Endothelial cell (in vitro differentiated cells): ENCODE measurements at regions not wholly inside any gene's neighbourhood (a gene's known extent, or its start where the extent isn't known, plus 50 kb on each side); places are given as distances from the start of the nearest gene placed in this dataset.

Experiments used
- DNase-seq: peaks from one replicate; pipeline ENCODE4 v3.0.0; 2021; ENCODE audit warnings: low spot score
- H3K27ac Mint-ChIP-seq: one replicate; pipeline ENCODE4 v1.8.0; 2021; ENCODE audit warnings: mixed read lengths, inconsistent platforms; ENCODE audit not compliant: unreplicated experiment
- H3K27me3 Mint-ChIP-seq: one replicate; pipeline ENCODE4 v1.8.0; 2021; ENCODE audit warnings: mild to moderate bottlenecking, moderate library complexity, mixed read lengths, inconsistent platforms; ENCODE audit not compliant: unreplicated experiment
- H3K36me3 Mint-ChIP-seq: one replicate; pipeline ENCODE4 v1.8.0; 2021; ENCODE audit warnings: mild to moderate bottlenecking, low read depth, mixed read lengths, inconsistent platforms; ENCODE audit not compliant: unreplicated experiment
- H3K4me1 Mint-ChIP-seq: one replicate; pipeline ENCODE4 v1.8.0; 2021; ENCODE audit warnings: mild to moderate bottlenecking, mixed read lengths, inconsistent platforms; ENCODE audit not compliant: unreplicated experiment
- H3K4me3 Mint-ChIP-seq: one replicate; pipeline ENCODE4 v1.8.0; 2021; ENCODE audit warnings: mild to moderate bottlenecking, mixed read lengths, inconsistent platforms; ENCODE audit not compliant: unreplicated experiment
- H3K9me3 Mint-ChIP-seq: one replicate; pipeline ENCODE4 v1.8.0; 2021; ENCODE audit warnings: mixed read lengths, inconsistent platforms; ENCODE audit not compliant: unreplicated experiment
- CTCF ChIP-seq: fragments of 200-600 bp; sonication (generic); IDR thresholded peaks from one replicate; pipeline ENCODE4 v1.5.0; 2021; ENCODE audit warnings: antibody characterized with exemption; ENCODE audit not compliant: unreplicated experiment

DNA sequence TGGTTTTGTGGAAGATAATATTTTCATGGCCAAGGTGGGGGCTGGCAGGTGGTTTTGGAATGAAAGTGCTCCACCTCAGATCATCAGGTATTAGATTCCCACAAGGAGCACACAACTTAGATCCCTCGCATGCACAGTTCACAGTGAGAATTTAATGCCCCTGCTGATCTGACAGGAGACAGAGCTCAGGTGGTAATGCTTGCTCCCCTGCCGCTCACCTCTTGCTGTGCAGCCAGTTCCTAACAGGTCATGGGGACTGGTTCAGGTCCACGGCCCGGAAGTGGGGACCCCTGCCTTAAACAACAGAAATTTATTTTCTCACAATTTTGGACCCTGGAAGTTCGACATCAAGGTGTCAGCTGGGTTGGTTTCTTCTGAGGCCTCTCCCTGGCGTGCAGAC, 668.7 kb upstream of the ZNF608 start:
- H3K27me3 Mint-ChIP-seq: no peaks in the 10 kb centered on the region
- no peaks in the 10 kb centered on the region for H3K36me3 Mint-ChIP-seq
- TF ChIP-seq CTCF: no peak
- no peak overlapping the region for H3K4me3 Mint-ChIP-seq
- no peak for DNase-seq
- no peaks in the 10 kb centered on the region for H3K9me3 Mint-ChIP-seq
- no peak overlapping the region for H3K27ac Mint-ChIP-seq
- peaks cover 18% of the 10 kb centered on the region for H3K4me1 Mint-ChIP-seq

GRCh38 chr5:125416055-125416454, 669.6 kb upstream of the ZNF608 start:
- H3K9me3 Mint-ChIP-seq: no peaks in the 10 kb centered on the region
- no peak overlapping the region for H3K4me3 Mint-ChIP-seq
- peaks cover 13% of the 10 kb centered on the region for H3K4me1 Mint-ChIP-seq
- H3K27ac Mint-ChIP-seq: no peak overlapping the region
- no peak for DNase-seq
- H3K27me3 Mint-ChIP-seq: no peaks in the 10 kb centered on the region
- TF ChIP-seq CTCF: no peak
- no peaks in the 10 kb centered on the region for H3K36me3 Mint-ChIP-seq

DNA sequence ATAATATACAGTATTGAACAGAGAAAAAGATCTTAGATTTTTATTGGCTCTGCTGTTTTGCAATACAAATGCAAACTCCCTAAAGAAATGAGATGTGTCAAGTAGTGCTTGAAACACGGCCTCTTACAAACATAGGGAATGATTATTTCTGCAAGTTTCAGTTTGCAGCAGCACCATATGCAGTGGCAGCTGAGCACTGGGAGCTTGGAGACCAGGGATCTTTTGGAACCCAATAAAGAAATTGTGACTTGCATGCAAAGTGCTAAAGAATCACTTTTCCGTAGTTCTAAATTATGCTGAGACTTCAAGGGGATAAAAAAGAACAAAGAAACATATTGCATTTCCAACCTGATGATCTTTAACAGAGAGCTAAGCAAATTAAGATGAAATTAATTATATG, 674.6 kb upstream of the ZNF608 start:
- Mint-ChIP-seq H3K36me3 (no peaks in the 10 kb centered on the region), H3K4me1 (peaks cover 2% of the 10 kb centered on the region)

GRCh38 chr5:125422342-125422741, 675.9 kb upstream of the ZNF608 start:
- Mint-ChIP-seq H3K4me1 (peaks cover 2% of the 10 kb centered on the region), H3K9me3 (no peaks in the 10 kb centered on the region), H3K27ac (no peak overlapping the region), H3K36me3 (no peaks in the 10 kb centered on the region), H3K4me3 (no peak overlapping the region), H3K27me3 (no peaks in the 10 kb centered on the region)
- TF ChIP-seq CTCF: no peak
- no peak for DNase-seq

More for the DNA sequence above, 674.6 kb upstream of the ZNF608 start:
- Mint-ChIP-seq H3K4me3 (no peak overlapping the region), H3K9me3 (no peaks in the 10 kb centered on the region), H3K27ac (no peak overlapping the region), H3K27me3 (no peaks in the 10 kb centered on the region)
- TF ChIP-seq CTCF: no peak
- no peak for DNase-seq

- H3K4me1 Mint-ChIP-seq: peaks cover 2% of the 10 kb centered on the region
- H3K27me3 Mint-ChIP-seq: no peaks in the 10 kb centered on the region
- TF ChIP-seq CTCF: no peak
- H3K4me3 Mint-ChIP-seq: no peak overlapping the region
- no peaks in the 10 kb centered on the region for H3K9me3 Mint-ChIP-seq
- no peak overlapping the region for H3K27ac Mint-ChIP-seq
- no peaks in the 10 kb centered on the region for H3K36me3 Mint-ChIP-seq
- no peak for DNase-seq
Measured at GRCh38 chr5:125424402-125425141, 678.1 kb upstream of the ZNF608 start.
